GM19193 (cell line): ENCODE measurements at regions not wholly inside any gene's neighbourhood (a gene's known extent, or its start where the extent isn't known, plus 50 kb on each side); places are given as distances from the start of the nearest gene placed in this dataset.

Source experiments
- POLR2A ChIP-seq: IDR thresholded peaks from 4 replicates; pipeline ENCODE4 v1.6.1; 2011; ENCODE audit not compliant: insufficient read depth, insufficient read length; ENCODE audit errors: extremely low read depth

- no peak for TF ChIP-seq POLR2A
Measured at GRCh38 chr11:45483416-45483815, 182.0 kb downstream of the CHST1 start.

- no peak for TF ChIP-seq POLR2A
Measured at GRCh38 chr11:45482331-45482730, 183.1 kb downstream of the CHST1 start.

- TF ChIP-seq POLR2A: no peak
Measured at GRCh38 chr11:45481026-45481425, 184.4 kb downstream of the CHST1 start.

- no peak for TF ChIP-seq POLR2A
Measured at GRCh38 chr11:45477588-45477987, 187.8 kb downstream of the CHST1 start.

GRCh38 chr11:45476126-45476525, 189.3 kb downstream of the CHST1 start:
- TF ChIP-seq POLR2A: no peak

- no peak for TF ChIP-seq POLR2A
Measured at GRCh38 chr11:45475173-45475572, 189.0 kb upstream of the SYT13 start.

GRCh38 chr11:45473341-45473895, 187.3 kb upstream of the SYT13 start:
- no peak for TF ChIP-seq POLR2A

- no peak for TF ChIP-seq POLR2A
Measured at GRCh38 chr11:45472716-45473317, 186.7 kb upstream of the SYT13 start.

GRCh38 chr11:45471266-45471665, 185.1 kb upstream of the SYT13 start:
- no peak for TF ChIP-seq POLR2A

GRCh38 chr11:45470794-45471167, 184.6 kb upstream of the SYT13 start:
- no peak for TF ChIP-seq POLR2A

GRCh38 chr11:45470151-45470793, 184.1 kb upstream of the SYT13 start:
- TF ChIP-seq POLR2A: no peak

GRCh38 chr11:45468267-45468856, 182.2 kb upstream of the SYT13 start:
- TF ChIP-seq POLR2A: no peak

GRCh38 chr11:45463541-45463940, 177.4 kb upstream of the SYT13 start:
- no peak for TF ChIP-seq POLR2A

- no peak for TF ChIP-seq POLR2A
Measured at GRCh38 chr11:45461514-45461913, 175.4 kb upstream of the SYT13 start.

GRCh38 chr11:45459491-45459890, 173.3 kb upstream of the SYT13 start:
- no peak for TF ChIP-seq POLR2A

- no peak for TF ChIP-seq POLR2A
Measured at GRCh38 chr11:45458269-45458668, 172.1 kb upstream of the SYT13 start.

GRCh38 chr11:45457649-45458048, 171.5 kb upstream of the SYT13 start:
- TF ChIP-seq POLR2A: no peak

- TF ChIP-seq POLR2A: no peak
Measured at GRCh38 chr11:45456686-45457085, 170.5 kb upstream of the SYT13 start.
